Middle frontal gyrus (tissue), 1 donor: ENCODE measurements at regions not wholly inside any gene's neighbourhood (a gene's known extent, or its start where the extent isn't known, plus 50 kb on each side); places are given as distances from the start of the nearest gene placed in this dataset.
"Not testable (repeated sequence)": the region's sequence is repeated elsewhere in the genome, so short reads cannot be mapped to it uniquely, and the experiment has no call there.

ENCODE experiments used
- DNase-seq: peaks from one replicate; pipeline ENCODE4 v3.0.0-alpha.2; 2015; ENCODE audit warnings: low spot score; ENCODE audit errors: extremely low spot score

DNA sequence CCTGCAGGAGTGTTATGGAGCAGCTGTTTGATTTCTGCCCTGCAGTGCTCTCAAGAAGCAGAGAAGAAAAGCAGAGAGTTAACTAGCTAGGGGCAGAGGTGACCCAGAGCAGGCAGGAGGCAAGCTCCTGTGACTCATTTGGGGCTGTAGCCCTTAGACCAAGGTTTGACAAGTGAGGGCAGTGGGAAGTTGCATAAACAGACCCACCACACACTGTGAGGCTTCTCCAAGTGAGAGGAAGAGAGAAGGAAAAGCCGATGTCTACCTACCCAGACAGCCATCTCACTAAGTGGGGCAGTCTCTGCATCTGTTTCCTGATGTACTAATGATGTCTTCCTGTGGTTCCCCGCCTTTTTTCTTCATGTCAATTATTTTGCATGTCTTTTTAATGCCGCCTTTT lies 159.9 kb upstream of the NR5A2 start:
- DNase-seq = no peak

GRCh38 chr1:199868777-199869176 lies 158.7 kb upstream of the NR5A2 start:
- DNase-seq = no peak

GRCh38 chr1:199875337-199875736 lies 152.2 kb upstream of the NR5A2 start:
- DNase-seq = no peak

- DNase-seq = no peak
Measured at GRCh38 chr1:199875856-199876255, 151.7 kb upstream of the NR5A2 start.

- no peak for DNase-seq
Measured at GRCh38 chr1:199877526-199878384, 149.8 kb upstream of the NR5A2 start.

- DNase-seq = no peak
Measured at GRCh38 chr1:199878823-199879222, 148.7 kb upstream of the NR5A2 start.

- DNase-seq = no peak
Measured at GRCh38 chr1:199898654-199899053, 128.9 kb upstream of the NR5A2 start.

GRCh38 chr1:199901341-199901740 lies 126.2 kb upstream of the NR5A2 start:
- no peak for DNase-seq

- no peak for DNase-seq
Measured at GRCh38 chr1:199907361-199907760, 120.1 kb upstream of the NR5A2 start.

DNA sequence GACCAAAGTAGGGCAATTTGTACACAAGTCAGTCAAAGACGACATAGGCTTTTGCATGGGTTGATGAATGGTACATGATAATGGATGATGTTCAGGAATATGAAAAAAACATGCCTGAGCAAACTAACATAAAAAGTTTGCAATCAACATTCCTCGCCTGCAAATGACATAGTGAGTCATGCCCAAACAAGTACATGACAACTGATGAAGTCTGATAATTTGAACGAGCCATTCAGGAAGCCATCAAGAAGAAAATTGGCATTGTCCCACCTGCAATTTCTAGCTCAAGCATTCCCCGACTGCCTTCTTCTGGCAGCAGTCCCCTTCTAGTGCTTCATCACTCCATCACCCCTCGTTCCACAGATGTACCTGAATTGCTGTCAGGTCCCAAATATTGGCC lies 118.4 kb upstream of the NR5A2 start:
- DNase-seq = no peak

GRCh38 chr1:199913318-199913717 lies 114.2 kb upstream of the NR5A2 start:
- DNase-seq = no peak

DNA sequence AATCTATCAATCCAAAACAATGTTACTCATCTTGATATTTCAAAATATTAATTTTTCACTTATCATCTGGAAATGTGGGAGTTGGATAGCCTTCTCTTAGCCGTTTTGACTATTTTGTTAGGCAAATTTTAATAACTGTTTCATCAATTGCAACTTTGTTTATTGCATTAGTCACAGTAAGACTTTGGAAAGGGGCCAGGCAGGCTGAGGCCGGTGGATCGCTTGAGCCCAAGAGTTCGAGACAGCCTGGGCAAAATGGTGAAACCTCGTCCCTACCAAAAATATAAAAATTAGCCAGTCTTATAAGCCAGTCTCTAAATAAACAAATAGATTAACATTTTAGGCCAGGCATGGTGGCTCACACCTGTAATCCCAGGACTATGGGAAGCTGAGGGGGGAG lies 113.0 kb upstream of the NR5A2 start:
- no peak for DNase-seq

- no peak for DNase-seq
Measured at GRCh38 chr1:199918196-199918769, 109.2 kb upstream of the NR5A2 start.

DNA sequence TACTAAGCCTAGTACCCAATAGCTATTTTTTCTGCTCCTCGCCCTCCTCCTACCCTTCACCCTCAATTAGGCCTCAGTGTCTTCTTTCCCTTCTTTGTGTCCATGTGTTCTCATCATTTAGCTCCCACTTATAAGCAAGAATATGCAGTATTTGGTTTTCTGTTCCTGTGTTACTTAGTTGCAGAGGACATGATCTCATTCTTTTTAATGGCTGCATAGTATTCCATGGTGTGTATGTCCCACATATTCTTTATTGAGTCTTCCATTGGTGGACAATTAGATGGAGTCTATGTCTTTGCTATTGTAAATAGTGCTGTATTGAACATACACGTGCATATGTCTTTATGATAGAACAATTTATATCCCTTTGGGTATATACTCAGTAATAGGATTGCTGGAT lies 106.9 kb upstream of the NR5A2 start:
- DNase-seq = no peak

DNA sequence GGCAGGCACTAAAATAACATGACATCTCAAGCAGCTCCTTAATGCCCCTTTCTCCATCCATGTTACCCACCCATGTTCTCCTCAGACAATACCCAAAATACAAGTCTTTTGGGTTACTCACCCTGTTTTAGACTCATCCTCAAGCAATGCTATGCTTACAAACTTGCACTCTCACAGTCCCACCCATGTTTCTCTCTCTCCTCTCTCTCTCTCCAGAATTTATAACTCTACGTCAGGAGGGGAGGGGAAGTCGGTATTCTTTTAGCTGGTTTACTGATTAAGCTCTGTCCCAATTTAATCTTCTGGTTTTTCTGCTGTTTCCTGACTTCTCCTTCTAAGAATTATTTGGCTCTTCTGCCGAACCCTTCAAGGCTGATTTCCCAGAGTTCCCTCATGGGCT lies 98.0 kb upstream of the NR5A2 start:
- DNase-seq = no peak

DNA sequence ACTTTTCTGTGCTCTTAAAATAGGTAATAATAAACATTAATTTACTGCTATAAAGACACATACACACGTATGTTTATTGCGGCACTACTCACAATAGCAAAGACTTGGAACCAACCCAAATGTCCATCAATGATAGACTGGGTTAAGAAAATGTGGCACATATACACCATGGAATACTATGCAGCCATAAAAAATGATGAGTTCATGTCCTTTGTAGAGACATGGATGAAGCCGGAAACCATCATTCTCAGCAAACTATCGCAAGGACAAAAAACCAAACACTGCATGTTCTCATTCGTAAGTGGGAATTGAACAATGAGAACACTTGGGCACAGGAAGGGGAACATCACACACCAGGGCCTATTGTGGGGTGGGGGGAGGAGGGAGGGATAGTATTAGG lies 97.4 kb upstream of the NR5A2 start:
- not testable (repeated sequence) for DNase-seq

DNA sequence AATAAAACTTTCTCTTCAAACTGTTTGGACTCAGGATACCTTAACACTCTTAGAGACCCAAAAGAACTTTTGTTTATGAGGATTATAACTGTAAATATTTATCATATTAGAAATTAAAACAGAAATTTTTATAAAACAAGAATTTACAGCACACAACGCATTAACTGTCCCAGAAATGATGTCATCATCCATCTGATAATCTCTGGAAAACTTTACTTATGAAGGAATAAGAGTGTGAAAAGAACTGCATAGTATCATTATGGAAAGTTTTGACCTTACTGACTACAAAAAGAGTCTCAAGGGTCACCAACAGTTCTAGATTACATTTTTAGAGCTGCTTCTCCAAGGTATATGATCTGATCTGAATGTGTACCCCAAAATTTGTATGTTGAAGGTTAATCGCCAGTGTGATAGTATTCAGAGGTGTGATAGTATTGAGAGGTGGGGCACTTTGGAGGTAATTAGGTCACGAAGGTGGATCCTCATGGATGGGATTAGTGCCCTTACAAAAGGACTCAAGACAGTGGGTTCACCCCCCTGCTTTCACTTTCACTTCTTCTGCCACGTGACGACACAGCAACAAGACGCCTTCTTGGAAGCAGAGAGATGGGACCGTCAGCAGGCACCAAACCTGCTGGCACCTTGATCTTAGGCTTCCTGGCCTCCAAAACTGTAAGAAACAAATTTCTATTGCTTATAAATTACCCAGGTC lies 95.7 kb upstream of the NR5A2 start:
- no peak for DNase-seq

DNA sequence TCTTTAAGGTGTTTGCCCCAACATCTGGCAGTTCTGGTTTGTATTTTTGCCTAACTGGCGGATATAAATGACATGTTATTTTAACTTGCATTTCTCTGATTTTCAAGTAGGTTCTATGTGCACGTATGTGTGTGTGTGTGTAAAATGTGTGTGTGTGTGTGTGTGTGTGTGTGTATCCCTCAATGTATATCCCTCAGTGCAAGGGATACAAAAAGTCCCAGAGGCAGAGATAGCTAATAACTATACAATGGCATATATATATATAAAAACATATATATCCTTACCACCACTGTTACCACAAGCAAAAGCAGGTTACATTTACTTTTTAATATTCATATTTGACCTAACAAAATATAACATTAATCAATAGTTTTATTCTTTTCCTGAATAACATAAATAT lies 95.0 kb upstream of the NR5A2 start:
- DNase-seq = no peak

DNA sequence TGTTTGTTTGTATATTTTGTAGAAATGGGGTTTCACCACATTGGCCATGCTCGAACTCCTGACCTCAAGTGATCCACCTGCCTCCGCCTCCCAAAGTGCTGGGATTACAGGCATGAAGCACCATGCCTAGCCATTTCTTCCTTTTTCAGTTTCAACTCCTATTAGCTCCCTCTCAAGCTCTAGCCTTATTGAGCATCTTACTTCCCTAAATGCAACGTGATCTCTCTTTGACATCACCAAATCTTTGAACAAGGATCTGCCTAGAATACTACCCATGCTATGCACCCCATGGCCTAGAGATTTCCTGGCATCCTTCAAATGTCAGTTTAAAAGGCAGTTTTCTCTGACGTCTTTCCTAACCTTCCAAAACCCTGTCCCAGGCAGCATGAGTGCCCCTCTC lies 91.1 kb upstream of the NR5A2 start:
- DNase-seq = no peak

DNA sequence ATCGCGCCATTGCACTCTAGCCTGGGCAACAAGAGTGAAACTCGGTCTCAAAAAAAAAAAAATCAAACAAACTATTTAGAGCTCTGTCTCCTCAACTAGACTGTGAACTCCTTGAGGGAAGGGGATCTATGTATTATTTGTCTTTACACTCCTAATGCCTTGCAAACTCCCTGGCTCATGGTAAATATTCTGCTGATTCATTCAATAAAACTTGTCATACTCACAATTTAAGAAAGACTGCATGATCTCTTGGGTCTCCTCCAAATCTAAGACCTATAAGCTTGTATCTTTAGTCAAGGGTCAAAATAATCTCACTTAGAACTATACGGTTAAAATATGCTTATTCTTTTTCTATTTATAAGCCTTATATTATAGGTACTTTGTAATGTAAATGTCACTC lies 90.3 kb upstream of the NR5A2 start:
- no peak for DNase-seq

- no peak for DNase-seq
Measured at GRCh38 chr1:199937661-199938060, 89.8 kb upstream of the NR5A2 start.

DNA sequence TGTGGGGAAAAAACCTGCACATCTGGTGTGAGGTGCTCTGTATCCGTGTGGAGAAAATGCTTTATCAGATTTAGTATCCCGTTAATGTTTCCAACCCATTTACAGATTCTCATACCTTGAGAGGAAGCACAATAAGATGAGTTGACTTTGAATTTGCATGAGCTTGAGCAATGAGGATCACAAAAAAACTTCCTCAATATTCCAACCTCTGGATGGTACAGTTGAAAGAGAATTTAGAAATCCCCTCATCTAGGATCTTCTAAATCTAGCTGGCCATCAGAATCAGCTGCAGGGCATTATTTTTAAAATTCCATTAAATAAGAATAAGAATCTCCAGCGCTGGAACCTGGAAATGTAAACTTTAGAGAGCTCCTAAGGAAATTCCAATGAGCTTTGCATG lies 82.5 kb upstream of the NR5A2 start:
- no peak for DNase-seq

DNA sequence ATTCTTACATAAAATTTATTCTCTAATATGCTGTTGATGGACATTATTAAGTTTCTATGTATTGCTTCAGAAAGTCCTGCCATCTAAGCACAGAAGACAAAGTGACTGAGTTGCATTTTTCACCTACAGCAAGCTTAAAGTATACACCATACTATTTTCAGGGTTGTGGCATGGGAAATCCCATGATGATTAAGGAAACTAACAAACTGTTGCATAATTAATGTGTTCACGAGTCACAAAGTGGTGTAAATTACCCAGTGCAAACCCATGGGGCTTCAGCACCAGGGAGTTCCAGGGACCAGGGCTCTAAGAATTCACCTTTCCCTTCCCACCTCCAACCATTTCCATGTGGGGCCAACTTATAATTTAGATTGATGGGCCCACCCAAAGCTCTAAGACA lies 81.9 kb upstream of the NR5A2 start:
- no peak for DNase-seq
